Heart right ventricle (tissue), 16 donors: ENCODE measurements at regions not wholly inside any gene's neighbourhood (a gene's known extent, or its start where the extent isn't known, plus 50 kb on each side); places are given as distances from the start of the nearest gene placed in this dataset.

Source experiments
- ATAC-seq, 8 donors: fragments of 200-7000 bp; cut with Tn5 transposase; one replicate each; pipeline ENCODE4 v1.9.1; 2020; ENCODE audit warnings: mild to moderate bottlenecking in 8 of 8, moderate library complexity in 8 of 8, moderate number of reproducible peaks in 1 of 8
- DNase-seq, 2 donors: peaks; one replicate each; pipeline ENCODE4 v3.0.0-alpha.2; 2020
- H3K27ac ChIP-seq, 10 donors: fragments of 200-600 bp; sonication (generic) in 2 of 10; one replicate each; pipeline versions ENCODE4 v1.5.0 to v1.8.0; 2020 to 2022; ENCODE audit warnings: mild to moderate bottlenecking in 3 of 10
- H3K27me3 ChIP-seq, 7 donors: fragments of 200-600 bp; one replicate each; pipeline ENCODE4 v1.8.0; 2021 to 2022; ENCODE audit warnings: mild to moderate bottlenecking in 2 of 7
- H3K36me3 ChIP-seq, 9 donors: fragments of 200-600 bp; sonication (generic) in 1 of 9; one replicate each; pipeline versions ENCODE4 v1.5.0 to v1.8.0; 2020 to 2022; ENCODE audit warnings: mild to moderate bottlenecking in 2 of 9
- H3K4me1 ChIP-seq, 9 donors: fragments of 200-600 bp; sonication (generic) in 1 of 9; one replicate each; pipeline versions ENCODE4 v1.5.0 to v1.8.0; 2020 to 2022; ENCODE audit warnings: mild to moderate bottlenecking in 4 of 9
- H3K4me3 ChIP-seq, 10 donors: fragments of 200-600 bp; sonication (generic) in 2 of 10; one replicate each; pipeline versions ENCODE4 v1.5.0 to v1.8.0; 2020 to 2022; ENCODE audit warnings: mild to moderate bottlenecking in 7 of 10, moderate library complexity in 2 of 10
- H3K9me3 ChIP-seq, 11 donors: fragments of 200-600 bp in 10 of 11; sonication (generic) in 2 of 11; one replicate each; pipeline versions ENCODE4 v1.5.0 to v1.8.0; 2013 to 2022; ENCODE audit warnings: mild to moderate bottlenecking in 2 of 11, control low read depth in 1 of 11, moderate library complexity in 1 of 11
- CTCF ChIP-seq, 9 donors: fragments of 200-600 bp; sonication (generic) in 2 of 9; IDR thresholded peaks; one replicate each; pipeline versions ENCODE4 v1.5.0 to v1.8.0; 2021 to 2022; ENCODE audit warnings: antibody characterized with exemption in 9 of 9, mild to moderate bottlenecking in 5 of 9, moderate library complexity in 1 of 9
- WGBS, 2 donors: extraction: QIAGEN DNeasy Blood & Tissue Kit; methylation state at CpG; one replicate each; pipeline ENCODE4 v1.1.7; 2013; ENCODE audit warnings: inconsistent platforms in 1 of 2; 5-methylcytosine and 5-hydroxymethylcytosine counted together
- intact Hi-C, 10 donors: fragments of 100-400 bp; cut with DNase I; formaldehyde crosslinking; loops; one replicate each; pipeline versions ENCODE4 v1.11.1 to v1.14.2; 2022
- donor health status: Arrhythmogenic right ventricular cardiomyopathy.
- donor health status: ischemic (EF 13 %, LVEDD 7.1; RV severe dilation, severe dysfunction).
- donor health status: healthy with polysubstance abuse.
- donor health status: DM: no; HTN: yes; CAD: no.
- donor health status: DM: no; HTN: no; CAD: no.
- donor health status: ischemic (EF 25% LVEDD 6.9; RV normal size, moderate dysfunction).
- donor health status: ischemic (EF 25% LVEDD 5.7; RV mildly dilated, moderate dysfunction).
- donor health status: healthy.
- donor health status: DM: yes; HTN: yes; CAD: no.
- donor health status: Ischemic cardiomyopathy.
- donor health status: ischemic (EF 35%, LVEDD 5.7; RV mildly dilated, moderate dysfunction).
- donor health status: nonischemic (EF 11% LVEDD 7.7; RV severe dilation, severe dysfunction).
- donor health status: DM: yes; HTN: yes; CAD: no.
- donor health status: PGD.
- donor health status: ischemic (EF 29% LVEDD 5.4; RV normal size, mild dysfunction).
- donor health status: nonischemic (EF 23%, LVEDD 6.1; RV moderate dilation, normal function).

GRCh38 chr12:111181143-111181726, 187.7 kb downstream of the PHETA1 start:
- no peaks in the 10 kb centered on the region for H3K9me3 ChIP-seq
- peaks cover 0 to 20% (median 0%) of the 10 kb centered on the region in 9 donors for H3K4me1 ChIP-seq
- intact Hi-C loops, result no loop called here
- H3K4me3 ChIP-seq, result no peak overlapping the region
- no peaks in the 10 kb centered on the region for H3K36me3 ChIP-seq
- peak in 1 of 2 donors; percentile 71 for DNase-seq
- TF ChIP-seq CTCF (IDR thresholded peaks at IDR 0.05), result no peak
- peaks cover 0 to 19% (median 0%) of the 10 kb centered on the region in 7 donors for H3K27me3 ChIP-seq
- WGBS, 2 donors, result 52 to 58% methylated on average over 18 of the region's 18 CpGs
- no peak overlapping the region for H3K27ac ChIP-seq
- peak in 3 of 8 donors; percentile 36 to 49 (median 43) for ATAC-seq

- peaks cover 0 to 19% (median 0%) of the 10 kb centered on the region in 7 donors for H3K27me3 ChIP-seq
- 73% methylated on average over 19 of the region's 19 CpGs for WGBS, 2 donors
These were observed 188.3 kb downstream of the PHETA1 start for GRCh38 chr12:111180426-111181142.

GRCh38 chr12:111178181-111179081, 190.5 kb downstream of the PHETA1 start:
- H3K27ac ChIP-seq, result no peak overlapping the region
- H3K4me1 ChIP-seq, result peaks cover 0 to 37% (median 0%) of the 10 kb centered on the region in 9 donors
- DNase-seq (no peak), ATAC-seq (peak in 2 of 8 donors; percentile 29 to 50)
- WGBS, 2 donors, result 40% methylated on average over 18 of the region's 18 CpGs
- H3K4me3 ChIP-seq, result no peak overlapping the region
- no peaks in the 10 kb centered on the region for H3K9me3 ChIP-seq
- intact Hi-C loops, result loop anchor here in 1 of 10 donors (10.0 kb wide), 1 partner anchor 154 kb away; no protein-coding TSS in a partner anchor
- no peaks in the 10 kb centered on the region for H3K36me3 ChIP-seq
- no peak for TF ChIP-seq CTCF (IDR thresholded peaks at IDR 0.05)
- peaks cover 0 to 19% (median 0%) of the 10 kb centered on the region in 7 donors for H3K27me3 ChIP-seq

More at GRCh38 chr12:111180426-111181142, 188.3 kb downstream of the PHETA1 start:
- Histone ChIP-seq H3K36me3 (no peaks in the 10 kb centered on the region), H3K4me1 (peaks cover 0 to 20% (median 0%) of the 10 kb centered on the region in 9 donors), H3K27ac (no peak overlapping the region), H3K9me3 (no peaks in the 10 kb centered on the region), H3K4me3 (no peak overlapping the region)
- no peak for DNase-seq
- intact Hi-C loops, result no loop called here
- ATAC-seq, result no peak
- no peak for TF ChIP-seq CTCF (IDR thresholded peaks at IDR 0.05)
